IPS-20b (cell line): ENCODE measurements at regions not wholly inside any gene's neighbourhood (a gene's known extent, or its start where the extent isn't known, plus 50 kb on each side); places are given as distances from the start of the nearest gene placed in this dataset.

Experiments
- H3K27ac ChIP-seq: one replicate; pipeline ENCODE4 v1.5.1; 2013; ENCODE audit warnings: low read length
- H3K27me3 ChIP-seq: 2 replicates; pipeline ENCODE4 v1.6.1; 2013; ENCODE audit warnings: mild to moderate bottlenecking, low read length, inconsistent platforms; ENCODE audit not compliant: insufficient read depth
- H3K36me3 ChIP-seq: 2 replicates; pipeline ENCODE4 v1.6.1; 2013; ENCODE audit warnings: low read depth, mild to moderate bottlenecking, inconsistent platforms, low read length, moderate library complexity; ENCODE audit not compliant: insufficient read depth
- H3K4me1 ChIP-seq: 2 replicates; pipeline ENCODE4 v1.6.1; 2013; ENCODE audit warnings: mild to moderate bottlenecking, control low read depth, inconsistent platforms, low read length, moderate library complexity; ENCODE audit not compliant: insufficient read depth
- H3K4me3 ChIP-seq: 2 replicates; pipeline ENCODE4 v1.5.1; 2013; ENCODE audit warnings: mild to moderate bottlenecking, low read length, inconsistent platforms
- H3K9ac ChIP-seq: 2 replicates; pipeline ENCODE4 v1.6.1; 2013; ENCODE audit warnings: low read depth, mild to moderate bottlenecking, inconsistent platforms, low read length, moderate library complexity
- H3K9me3 ChIP-seq: 2 replicates; pipeline ENCODE4 v1.6.1; 2013; ENCODE audit warnings: mild to moderate bottlenecking, low read depth, low read length, inconsistent platforms; ENCODE audit not compliant: insufficient read depth

DNA sequence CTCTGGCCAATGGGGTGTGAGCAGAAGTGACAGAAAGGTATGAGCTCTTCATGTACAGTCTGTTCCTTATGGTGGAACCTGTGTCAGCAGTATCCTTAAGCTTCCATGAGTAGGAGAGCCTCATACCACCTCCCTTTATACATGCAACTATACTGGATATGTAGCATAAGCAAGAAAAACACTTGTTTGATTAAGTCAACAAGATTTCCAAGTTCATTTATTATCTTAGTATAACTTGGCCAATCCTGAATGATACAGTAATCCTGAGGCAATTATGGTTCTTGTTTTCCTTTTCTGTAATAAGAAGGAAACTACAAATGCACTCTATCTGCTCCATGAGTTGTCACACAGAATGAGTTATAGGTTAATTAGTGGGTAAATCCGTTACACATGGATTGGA is 409.6 kb upstream of the ID4 start:
- Histone ChIP-seq H3K9ac (no peak overlapping the region), H3K4me1 (no peaks in the 10 kb centered on the region), H3K27ac (no peak overlapping the region), H3K27me3 (no peaks in the 10 kb centered on the region), H3K4me3 (no peak overlapping the region), H3K9me3 (no peaks in the 10 kb centered on the region), H3K36me3 (no peaks in the 10 kb centered on the region)

DNA sequence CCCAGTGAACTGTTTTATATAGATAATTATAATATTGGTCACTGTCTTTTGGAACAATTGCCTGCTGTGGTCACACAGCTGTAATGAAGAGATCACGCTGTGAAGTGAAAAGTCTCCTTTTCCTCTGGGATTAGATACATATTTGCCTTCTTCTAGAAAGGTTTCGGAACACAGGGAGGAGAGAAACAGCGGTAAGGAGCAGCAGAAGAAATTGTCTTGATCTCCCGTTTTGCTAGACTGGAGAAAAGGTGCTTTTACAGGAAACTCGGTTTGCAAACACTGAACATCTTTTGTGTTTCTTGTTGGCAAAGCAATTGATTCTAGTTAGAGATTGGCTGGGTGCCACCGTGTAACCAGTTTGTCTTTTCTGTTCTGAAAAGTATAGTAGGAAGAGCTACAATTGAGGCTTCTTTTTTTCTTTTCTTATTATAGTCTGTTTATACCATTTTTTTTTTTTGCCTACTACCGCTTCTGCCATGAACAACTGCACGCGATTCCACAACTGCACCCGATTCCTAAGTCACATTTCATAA is 404.1 kb upstream of the ID4 start:
- H3K4me1 ChIP-seq = no peaks in the 10 kb centered on the region
- no peaks in the 10 kb centered on the region for H3K27me3 ChIP-seq
- H3K4me3 ChIP-seq = no peak overlapping the region
- H3K36me3 ChIP-seq = no peaks in the 10 kb centered on the region
- no peak overlapping the region for H3K9ac ChIP-seq
- no peaks in the 10 kb centered on the region for H3K9me3 ChIP-seq
- H3K27ac ChIP-seq = no peak overlapping the region

- H3K4me1 ChIP-seq = no peaks in the 10 kb centered on the region
- H3K9ac ChIP-seq = no peak overlapping the region
- H3K4me3 ChIP-seq = no peak overlapping the region
- no peak overlapping the region for H3K27ac ChIP-seq
- no peaks in the 10 kb centered on the region for H3K27me3 ChIP-seq
- H3K36me3 ChIP-seq = no peaks in the 10 kb centered on the region
- H3K9me3 ChIP-seq = no peaks in the 10 kb centered on the region
Observed at GRCh38 chr6:19434065-19434464, 403.1 kb upstream of the ID4 start.

GRCh38 chr6:19435755-19436154 is 401.4 kb upstream of the ID4 start:
- Histone ChIP-seq H3K4me3 (no peak overlapping the region), H3K4me1 (no peaks in the 10 kb centered on the region), H3K27ac (no peak overlapping the region), H3K9me3 (no peaks in the 10 kb centered on the region), H3K9ac (no peak overlapping the region), H3K36me3 (no peaks in the 10 kb centered on the region), H3K27me3 (no peaks in the 10 kb centered on the region)

DNA sequence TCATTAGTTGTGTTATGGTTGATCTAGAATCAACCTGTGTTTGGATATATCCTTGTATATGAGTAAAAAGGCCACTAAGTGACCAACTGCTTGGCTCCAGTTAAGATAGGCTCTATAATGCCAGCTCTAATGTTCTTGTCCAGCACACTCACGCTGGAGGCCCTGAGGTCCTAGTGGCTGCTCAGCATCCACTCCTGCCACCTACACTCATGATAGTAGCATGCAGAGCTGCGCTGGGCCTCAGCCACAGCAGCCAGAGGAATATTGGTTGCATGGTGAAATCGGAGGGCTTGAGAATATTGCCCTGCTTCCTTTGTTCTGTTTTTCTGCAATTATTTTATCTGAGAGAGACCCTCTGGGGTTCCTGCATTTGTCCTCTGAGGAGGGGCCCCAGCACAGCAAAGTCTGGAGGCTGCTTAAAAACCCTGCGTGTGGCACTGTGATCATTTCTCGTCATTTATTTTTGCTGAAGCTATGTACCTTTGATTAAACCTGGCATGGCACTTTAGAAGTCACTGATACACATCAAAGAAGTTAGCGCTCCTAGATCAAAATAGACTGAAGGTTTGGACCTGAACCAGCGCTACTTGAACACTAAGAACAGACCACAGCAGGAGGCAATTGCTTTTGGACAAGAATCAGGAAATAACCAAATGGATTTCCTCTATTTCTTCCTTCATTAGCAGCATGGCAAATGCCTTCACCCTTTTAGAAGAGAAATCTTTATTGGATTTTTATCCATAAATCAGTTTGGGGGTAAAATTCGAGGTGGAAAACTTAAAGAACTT is 398.4 kb upstream of the ID4 start:
- Histone ChIP-seq H3K27ac (no peak overlapping the region), H3K36me3 (no peaks in the 10 kb centered on the region), H3K4me1 (no peaks in the 10 kb centered on the region), H3K9me3 (no peaks in the 10 kb centered on the region), H3K9ac (no peak overlapping the region), H3K4me3 (no peak overlapping the region), H3K27me3 (no peaks in the 10 kb centered on the region)

DNA sequence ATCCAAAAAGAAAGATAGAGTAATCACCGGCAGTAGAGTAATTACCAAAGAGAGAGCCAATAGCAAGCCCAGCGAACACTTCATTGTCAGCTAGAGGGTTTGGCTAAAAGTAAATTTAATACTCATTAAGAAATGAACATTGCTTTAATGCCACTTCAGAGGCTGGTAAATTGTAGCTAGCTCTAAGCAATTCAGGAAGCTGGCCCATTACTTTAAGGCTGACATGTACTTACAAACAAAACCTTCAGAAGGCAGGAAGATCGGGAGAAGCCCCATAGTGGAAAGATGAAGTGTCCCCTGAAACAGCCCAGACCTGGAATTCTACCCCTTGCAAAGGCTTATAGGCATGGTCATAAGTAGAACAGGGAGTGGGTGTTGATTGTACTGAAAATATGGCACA is 396.6 kb upstream of the ID4 start:
- no peaks in the 10 kb centered on the region for H3K27me3 ChIP-seq
- H3K4me3 ChIP-seq = no peak overlapping the region
- no peaks in the 10 kb centered on the region for H3K4me1 ChIP-seq
- no peaks in the 10 kb centered on the region for H3K9me3 ChIP-seq
- H3K27ac ChIP-seq = no peak overlapping the region
- no peaks in the 10 kb centered on the region for H3K36me3 ChIP-seq
- H3K9ac ChIP-seq = no peak overlapping the region

GRCh38 chr6:19443411-19443810 is 393.8 kb upstream of the ID4 start:
- Histone ChIP-seq H3K9ac (no peak overlapping the region), H3K4me3 (no peak overlapping the region), H3K4me1 (no peaks in the 10 kb centered on the region), H3K27me3 (no peaks in the 10 kb centered on the region), H3K9me3 (no peaks in the 10 kb centered on the region), H3K36me3 (no peaks in the 10 kb centered on the region), H3K27ac (no peak overlapping the region)

DNA sequence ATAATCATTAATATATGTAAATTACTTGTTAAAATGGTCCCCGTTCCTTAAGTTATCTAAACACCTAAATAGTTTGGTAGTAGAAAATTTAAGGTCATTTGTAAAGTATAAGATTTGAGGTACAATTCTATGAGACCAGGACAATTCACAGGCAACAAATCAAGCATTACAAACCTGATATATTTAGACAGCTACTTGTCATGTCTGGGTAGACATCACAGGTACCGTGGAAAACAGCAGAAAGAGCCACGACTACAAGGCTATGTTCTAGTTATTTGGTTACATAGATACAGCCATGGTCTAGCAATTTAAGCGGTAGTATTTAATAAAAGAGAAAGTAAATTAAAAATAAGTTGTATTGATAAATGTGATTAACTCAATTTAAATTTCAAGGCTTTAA is 393.1 kb upstream of the ID4 start:
- H3K9ac ChIP-seq = no peak overlapping the region
- no peak overlapping the region for H3K4me3 ChIP-seq
- H3K27me3 ChIP-seq = no peaks in the 10 kb centered on the region
- H3K27ac ChIP-seq = no peak overlapping the region
- H3K9me3 ChIP-seq = no peaks in the 10 kb centered on the region
- no peaks in the 10 kb centered on the region for H3K4me1 ChIP-seq
- no peaks in the 10 kb centered on the region for H3K36me3 ChIP-seq

DNA sequence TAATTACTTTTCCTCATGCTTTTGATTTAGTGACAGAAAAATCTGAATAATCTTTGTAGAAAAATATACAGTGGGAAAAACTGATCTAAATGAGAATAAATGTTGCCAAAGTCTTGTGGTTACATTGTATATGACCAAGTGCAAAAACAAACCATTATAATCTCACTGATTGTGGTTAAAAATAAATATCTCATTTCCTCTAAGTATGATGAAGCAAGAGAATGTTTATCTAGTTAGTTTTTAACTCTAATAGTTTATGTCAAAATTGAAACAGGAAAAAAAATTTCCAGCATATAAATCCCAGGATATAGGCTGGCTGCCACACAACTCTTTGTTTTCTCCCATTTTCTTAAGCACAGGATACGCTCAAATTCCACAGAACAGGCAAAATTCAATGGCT is 392.7 kb upstream of the ID4 start:
- H3K27ac ChIP-seq = no peak overlapping the region
- H3K9ac ChIP-seq = no peak overlapping the region
- H3K4me3 ChIP-seq = no peak overlapping the region
- no peaks in the 10 kb centered on the region for H3K9me3 ChIP-seq
- H3K27me3 ChIP-seq = no peaks in the 10 kb centered on the region
- no peaks in the 10 kb centered on the region for H3K36me3 ChIP-seq
- H3K4me1 ChIP-seq = no peaks in the 10 kb centered on the region

- Histone ChIP-seq H3K36me3 (no peaks in the 10 kb centered on the region), H3K27ac (no peak overlapping the region), H3K4me3 (no peak overlapping the region), H3K9me3 (no peaks in the 10 kb centered on the region), H3K4me1 (no peaks in the 10 kb centered on the region), H3K9ac (no peak overlapping the region), H3K27me3 (no peaks in the 10 kb centered on the region)
Observed at GRCh38 chr6:19446570-19446969, 390.6 kb upstream of the ID4 start.

DNA sequence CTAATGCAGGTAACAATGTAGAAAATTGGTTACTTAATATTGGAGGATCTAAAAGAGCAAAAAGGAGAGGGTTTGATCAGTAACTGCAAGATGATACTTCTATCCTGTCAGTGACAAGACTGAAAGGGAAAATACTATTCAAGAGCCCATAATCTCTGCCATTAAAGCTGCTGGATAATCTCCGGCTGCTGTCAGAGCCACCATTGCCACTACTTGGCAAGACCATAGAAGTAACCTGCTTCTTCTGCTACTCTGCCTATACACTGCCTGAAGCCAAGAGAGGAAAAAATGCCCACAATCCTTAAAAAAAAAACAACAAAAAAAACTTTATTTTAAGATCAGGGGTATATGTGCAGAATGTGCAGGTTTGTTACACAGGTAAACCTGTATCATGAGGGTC is 386.5 kb upstream of the ID4 start:
- Histone ChIP-seq H3K27me3 (no peaks in the 10 kb centered on the region), H3K4me3 (no peak overlapping the region), H3K9ac (no peak overlapping the region), H3K9me3 (no peaks in the 10 kb centered on the region), H3K4me1 (no peaks in the 10 kb centered on the region), H3K36me3 (no peaks in the 10 kb centered on the region), H3K27ac (no peak overlapping the region)

GRCh38 chr6:19452495-19452894 is 384.7 kb upstream of the ID4 start:
- no peaks in the 10 kb centered on the region for H3K27me3 ChIP-seq
- no peaks in the 10 kb centered on the region for H3K36me3 ChIP-seq
- no peak overlapping the region for H3K27ac ChIP-seq
- no peak overlapping the region for H3K4me3 ChIP-seq
- H3K9me3 ChIP-seq = no peaks in the 10 kb centered on the region
- H3K4me1 ChIP-seq = no peaks in the 10 kb centered on the region
- H3K9ac ChIP-seq = no peak overlapping the region
